Neural crest cell (in vitro differentiated cells): ENCODE measurements at regions not wholly inside any gene's neighbourhood (a gene's known extent, or its start where the extent isn't known, plus 50 kb on each side); places are given as distances from the start of the nearest gene placed in this dataset.
"Not testable (repeated sequence)": the region's sequence is repeated elsewhere in the genome, so short reads cannot be mapped to it uniquely, and the experiment has no call there.

Experiments used
- DNase-seq: peaks from one replicate; pipeline ENCODE4 v3.0.0; 2021; ENCODE audit warnings: low read depth, mixed read lengths, low spot score
- H3K27ac Mint-ChIP-seq: one replicate; pipeline ENCODE4 v1.8.0; 2021; ENCODE audit warnings: mild to moderate bottlenecking, mixed read lengths; ENCODE audit not compliant: unreplicated experiment
- H3K27me3 Mint-ChIP-seq: 2 replicates; pipeline ENCODE4 v1.8.0; 2021; ENCODE audit warnings: low read depth, mild to moderate bottlenecking, mixed read lengths
- H3K36me3 Mint-ChIP-seq: 2 replicates; pipeline ENCODE4 v1.8.0; 2021; ENCODE audit warnings: low read depth, mild to moderate bottlenecking, mixed read lengths
- H3K4me1 Mint-ChIP-seq: 2 replicates; pipeline ENCODE4 v1.8.0; 2021; ENCODE audit warnings: mixed read lengths
- H3K4me3 Mint-ChIP-seq: one replicate; pipeline ENCODE4 v1.8.0; 2021; ENCODE audit warnings: mild to moderate bottlenecking, mixed read lengths
- H3K9me3 Mint-ChIP-seq: 2 replicates; pipeline ENCODE4 v1.8.0; 2021; ENCODE audit warnings: mixed read lengths
- CTCF ChIP-seq: fragments of 200-600 bp; sonication (generic); conservative IDR thresholded peaks from 2 replicates; pipeline ENCODE4 v1.5.0; 2021; ENCODE audit warnings: antibody characterized with exemption, mild to moderate bottlenecking

- TF ChIP-seq CTCF: no peak
- no peak overlapping the region for H3K4me3 Mint-ChIP-seq
- H3K27ac Mint-ChIP-seq: no peak overlapping the region
- no peaks in the 10 kb centered on the region for H3K36me3 Mint-ChIP-seq
- H3K4me1 Mint-ChIP-seq: peaks cover 4% of the 10 kb centered on the region
- peaks cover 18% of the 10 kb centered on the region for H3K27me3 Mint-ChIP-seq
- H3K9me3 Mint-ChIP-seq: no peaks in the 10 kb centered on the region
- DNase-seq: peak; percentile 2
These were observed 420.6 kb upstream of the ISX start for GRCh38 chr22:34645375-34645774.

- DNase-seq: no peak
- no peaks in the 10 kb centered on the region for H3K36me3 Mint-ChIP-seq
- H3K4me1 Mint-ChIP-seq: no peaks in the 10 kb centered on the region
- H3K27me3 Mint-ChIP-seq: peaks cover 12% of the 10 kb centered on the region
- H3K27ac Mint-ChIP-seq: no peak overlapping the region
- H3K9me3 Mint-ChIP-seq: no peaks in the 10 kb centered on the region
- no peak overlapping the region for H3K4me3 Mint-ChIP-seq
- no peak for TF ChIP-seq CTCF
These were observed 397.0 kb upstream of the ISX start for GRCh38 chr22:34669001-34669400.

- not testable (repeated sequence) for DNase-seq, H3K27me3 Mint-ChIP-seq, H3K9me3 Mint-ChIP-seq, H3K4me1 Mint-ChIP-seq, H3K36me3 Mint-ChIP-seq, H3K4me3 Mint-ChIP-seq, H3K27ac Mint-ChIP-seq
These were observed 382.9 kb upstream of the ISX start for GRCh38 chr22:34683031-34683430.

GRCh38 chr22:34684278-34684677 is 381.7 kb upstream of the ISX start:
- not testable (repeated sequence) for H3K4me1 Mint-ChIP-seq, H3K27me3 Mint-ChIP-seq, H3K4me3 Mint-ChIP-seq, DNase-seq, H3K9me3 Mint-ChIP-seq, H3K36me3 Mint-ChIP-seq, H3K27ac Mint-ChIP-seq

- Mint-ChIP-seq H3K4me3 (no peak overlapping the region), H3K27me3 (peaks cover 7% of the 10 kb centered on the region), H3K9me3 (no peaks in the 10 kb centered on the region), H3K4me1 (peaks cover 4% of the 10 kb centered on the region), H3K36me3 (no peaks in the 10 kb centered on the region), H3K27ac (no peak overlapping the region)
- no peak for DNase-seq
- no peak for TF ChIP-seq CTCF
These were observed 378.8 kb upstream of the ISX start for GRCh38 chr22:34687116-34687515.

- Mint-ChIP-seq H3K9me3 (no peaks in the 10 kb centered on the region), H3K27ac (no peak overlapping the region), H3K27me3 (peaks cover 11% of the 10 kb centered on the region), H3K36me3 (no peaks in the 10 kb centered on the region), H3K4me1 (peaks cover 4% of the 10 kb centered on the region), H3K4me3 (no peak overlapping the region)
- DNase-seq: no peak
- no peak for TF ChIP-seq CTCF
These were observed 377.1 kb upstream of the ISX start for GRCh38 chr22:34688825-34689224.

GRCh38 chr22:34696557-34696956 is 369.4 kb upstream of the ISX start:
- no peak for TF ChIP-seq CTCF
- H3K27ac Mint-ChIP-seq: no peak overlapping the region
- DNase-seq: peak; percentile 2

More at GRCh38 chr22:34696557-34696956, 369.4 kb upstream of the ISX start:
- Mint-ChIP-seq H3K27me3 (peaks cover 40% of the 10 kb centered on the region), H3K4me1 (no peaks in the 10 kb centered on the region), H3K4me3 (no peak overlapping the region), H3K36me3 (no peaks in the 10 kb centered on the region), H3K9me3 (no peaks in the 10 kb centered on the region)
